ENCODE measurements at regions not wholly inside any gene's neighbourhood (a gene's known extent, or its start where the extent isn't known, plus 50 kb on each side); places are given as distances from the start of the nearest gene placed in this dataset.

GRCh38 chr2:234334756-234335155 is 162.1 kb downstream of the ARL4C start:
- no peak for DNase-seq

DNA sequence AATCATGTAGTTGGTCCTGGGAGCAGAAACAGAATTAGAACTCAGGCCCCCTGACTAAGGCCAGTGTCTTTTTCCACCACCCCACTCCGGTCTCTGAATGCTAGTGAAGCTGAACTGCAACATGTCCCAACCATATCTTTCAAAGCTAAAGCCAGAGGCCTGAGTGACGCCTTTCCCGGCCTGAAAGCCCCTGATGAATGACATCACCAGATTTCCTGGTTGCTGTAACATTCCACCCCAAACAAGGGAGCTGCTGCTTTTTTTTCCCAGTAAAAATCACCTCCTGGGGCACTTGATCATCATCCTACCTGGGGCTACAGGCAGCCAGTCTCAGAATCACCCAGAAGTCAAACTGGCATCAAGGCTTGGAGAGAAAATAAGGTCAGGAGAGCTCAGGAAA is 162.7 kb downstream of the ARL4C start:
- DNase-seq = no peak

DNA sequence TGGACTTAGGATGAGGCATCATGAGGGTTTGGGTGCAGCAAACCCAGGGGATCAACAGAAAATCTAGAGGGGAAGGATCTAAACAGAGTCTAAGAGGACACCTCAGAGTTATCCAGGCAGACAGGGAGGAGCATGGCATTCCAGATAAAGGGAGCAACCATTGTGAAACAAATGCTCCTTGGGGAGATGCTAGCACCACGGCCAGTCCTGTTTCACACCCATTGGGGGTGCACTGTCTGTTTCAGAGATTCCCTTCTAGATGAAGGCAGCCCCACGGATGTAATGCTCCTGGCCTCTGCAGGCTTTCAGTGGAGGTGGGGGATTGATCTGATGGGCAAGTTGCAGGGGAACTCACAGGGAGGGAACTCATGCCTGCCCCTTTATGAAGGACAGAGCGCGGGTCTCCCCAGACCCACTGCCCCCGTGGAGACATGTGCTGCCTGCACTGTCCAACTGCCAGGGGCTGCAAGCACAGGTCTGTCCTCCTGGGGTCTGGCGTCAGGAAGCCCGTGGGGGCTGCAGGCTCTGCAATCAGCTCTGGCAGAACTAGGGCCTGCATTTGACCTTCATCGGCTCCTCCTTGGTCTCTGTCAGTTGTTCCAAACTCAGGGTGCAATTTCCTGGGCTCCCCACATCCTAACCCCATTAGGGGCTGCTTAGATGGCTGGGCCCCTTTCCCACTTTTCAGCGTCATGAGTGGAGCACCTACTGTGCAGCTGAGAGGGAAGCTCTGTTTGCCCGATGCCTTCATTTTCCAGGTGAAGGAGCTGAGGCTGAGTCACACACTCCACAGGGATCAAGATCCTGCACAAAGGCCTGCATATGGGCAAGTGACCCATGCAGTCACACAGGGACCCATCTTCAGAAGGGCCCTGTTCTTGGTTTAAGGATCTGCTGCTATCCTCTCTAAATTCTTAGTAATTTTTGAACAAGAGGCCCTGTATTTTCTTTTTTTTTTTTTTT is 163.4 kb downstream of the ARL4C start:
- no peak for DNase-seq

GRCh38 chr2:234331966-234332365 is 164.9 kb downstream of the ARL4C start:
- DNase-seq = no peak

- DNase-seq = no peak
Observed at GRCh38 chr2:234331566-234331965, 165.3 kb downstream of the ARL4C start.

DNA sequence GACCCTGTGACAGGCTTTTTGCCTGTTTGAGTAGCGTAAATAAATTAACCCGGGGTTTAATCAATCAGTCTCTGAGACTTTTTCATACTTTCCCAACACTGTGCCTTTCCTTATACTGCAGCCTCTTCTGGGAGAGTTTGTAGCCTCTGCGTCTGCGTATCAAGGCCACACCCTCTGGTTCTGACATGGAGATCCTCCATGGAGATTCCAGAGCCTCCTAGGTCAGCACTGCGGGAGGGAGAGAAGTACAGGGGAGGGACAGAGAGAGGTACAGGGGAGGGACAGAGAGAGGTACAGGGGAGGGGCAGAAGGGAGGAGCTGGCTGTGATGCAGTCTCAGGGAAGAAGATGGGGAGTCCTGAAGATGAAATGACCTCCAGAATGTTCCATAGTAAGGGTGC is 166.0 kb downstream of the ARL4C start:
- DNase-seq = no peak

DNA sequence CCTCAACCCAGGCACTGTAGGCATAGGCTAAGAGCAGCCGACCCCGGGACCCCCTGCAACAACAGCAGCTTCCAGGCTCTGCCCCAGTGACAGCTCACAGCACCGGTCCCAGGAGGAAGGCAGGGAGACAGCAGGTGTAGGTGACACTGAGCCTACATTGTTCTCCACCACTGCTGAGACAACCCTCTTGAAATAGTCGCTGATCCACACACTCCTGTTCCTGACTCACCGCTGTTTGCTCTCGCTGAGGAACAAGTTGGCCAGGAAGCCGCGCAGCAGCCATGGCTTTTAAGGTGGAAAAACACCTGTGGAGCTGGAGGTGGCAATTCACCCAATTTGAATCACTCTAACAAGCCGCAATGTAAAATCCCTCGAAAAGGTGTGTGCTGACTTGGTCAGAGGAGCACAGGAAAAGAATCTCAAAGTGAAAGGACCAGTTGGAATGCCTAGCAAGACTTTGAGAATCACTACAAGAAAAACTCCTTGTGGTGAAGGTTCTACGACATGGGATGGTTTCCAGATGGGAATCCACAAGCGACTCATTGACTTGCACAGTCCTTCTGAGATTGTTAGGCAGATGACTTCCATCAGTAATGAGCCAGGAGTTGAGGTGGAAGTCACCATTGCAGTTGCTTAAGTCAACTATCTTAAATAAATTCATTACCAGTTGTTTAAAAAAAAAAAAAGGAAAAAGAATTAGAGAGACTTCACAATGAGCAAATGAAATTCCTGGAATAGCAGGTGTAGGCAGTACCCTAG is 167.5 kb downstream of the ARL4C start:
- no peak for DNase-seq

DNA sequence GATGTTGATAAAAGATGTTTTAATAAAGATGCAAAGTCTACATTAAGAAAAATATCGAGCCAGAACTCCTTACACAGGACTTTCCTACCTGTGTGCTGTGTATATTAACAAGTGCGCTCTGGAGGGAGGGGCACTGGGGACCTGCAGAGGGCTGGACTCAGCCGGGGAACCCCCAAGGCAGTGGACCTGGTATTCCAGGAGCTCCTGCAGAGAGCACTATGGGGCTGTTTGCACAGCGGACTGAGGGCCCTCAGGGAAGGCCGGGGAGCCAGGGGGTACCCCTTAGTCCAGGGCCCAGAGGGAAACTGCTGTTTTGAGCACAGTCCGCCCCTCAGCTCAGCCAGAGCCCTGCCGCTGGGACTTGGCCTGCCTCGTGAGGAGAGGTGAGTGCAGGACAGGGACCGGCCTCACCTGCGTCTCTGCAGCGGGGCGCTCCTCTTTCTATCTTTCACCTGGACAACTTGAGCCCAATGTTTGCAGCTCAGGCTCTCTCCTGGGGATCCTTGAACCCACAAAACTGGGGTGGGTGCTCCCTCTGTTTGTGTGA is 168.4 kb downstream of the ARL4C start:
- DNase-seq = no peak

DNA sequence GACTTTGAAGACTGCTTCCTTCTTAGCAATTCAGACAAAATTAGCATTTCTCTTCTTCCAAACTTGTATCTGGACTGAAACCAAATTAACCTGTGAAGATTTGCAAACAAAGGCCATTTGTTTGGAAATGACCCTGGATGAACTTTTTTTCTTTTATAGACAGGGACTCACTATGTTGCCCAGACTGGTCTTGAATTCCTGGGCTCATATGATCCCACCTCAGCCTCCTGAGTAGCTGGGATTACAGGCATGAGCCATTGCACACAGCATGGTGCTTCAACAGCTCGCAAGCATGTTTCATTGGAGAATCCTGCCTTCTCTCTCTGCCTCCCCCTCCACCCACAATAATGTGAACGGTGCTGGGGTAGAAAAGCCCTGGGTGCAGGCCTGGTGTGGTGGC is 170.2 kb downstream of the ARL4C start:
- DNase-seq = no peak

DNA sequence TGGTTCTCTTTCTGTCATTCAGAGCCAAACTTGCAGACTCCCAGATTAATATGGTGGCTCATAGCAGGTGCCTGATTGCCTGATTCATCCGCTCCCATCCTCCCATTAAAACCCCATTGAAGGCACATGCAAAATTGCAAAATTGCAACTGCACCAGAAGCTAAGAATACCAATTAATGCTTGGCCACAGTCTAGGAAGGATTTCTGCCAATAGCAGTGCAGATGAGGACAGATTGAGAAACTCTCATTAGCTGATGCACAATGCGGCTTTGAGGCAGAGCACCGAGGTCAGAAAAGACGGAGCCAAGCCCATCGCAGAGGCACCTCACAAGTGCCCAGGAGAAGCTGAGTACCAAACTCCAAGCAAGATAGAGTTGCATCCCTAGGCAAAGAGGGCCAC is 172.8 kb downstream of the ARL4C start:
- no peak for DNase-seq

DNA sequence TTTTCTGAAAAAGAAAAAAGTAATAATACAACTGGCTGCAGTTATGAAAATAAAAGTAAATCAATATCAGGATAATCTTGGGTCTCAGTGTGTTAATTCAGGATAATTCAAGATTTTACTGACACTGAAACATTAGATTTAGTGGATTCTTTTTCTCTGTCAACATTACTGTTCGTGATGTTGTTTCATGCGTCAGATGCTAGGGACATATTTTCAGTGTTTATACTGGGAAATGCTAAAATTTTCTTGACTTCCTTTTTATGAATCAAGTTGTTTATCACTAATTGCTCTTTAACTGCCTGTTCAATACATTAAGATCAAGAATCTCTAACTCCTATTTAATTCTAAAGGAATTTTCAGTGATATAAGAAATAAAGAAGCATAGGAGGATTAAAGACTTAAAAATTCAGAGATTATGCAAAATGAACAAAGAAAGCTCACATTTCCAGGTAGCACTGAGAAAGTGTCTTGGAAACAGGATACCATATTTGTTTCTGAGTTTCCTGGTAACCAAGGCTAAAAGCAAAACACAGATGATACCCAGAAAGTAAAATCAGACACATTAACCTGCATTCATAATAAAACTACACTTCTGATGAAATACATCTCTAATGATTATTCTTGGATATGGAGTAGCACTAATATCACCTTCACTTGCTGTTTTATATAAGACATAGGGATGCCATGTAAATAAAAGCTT is 174.0 kb downstream of the ARL4C start:
- DNase-seq = no peak

DNA sequence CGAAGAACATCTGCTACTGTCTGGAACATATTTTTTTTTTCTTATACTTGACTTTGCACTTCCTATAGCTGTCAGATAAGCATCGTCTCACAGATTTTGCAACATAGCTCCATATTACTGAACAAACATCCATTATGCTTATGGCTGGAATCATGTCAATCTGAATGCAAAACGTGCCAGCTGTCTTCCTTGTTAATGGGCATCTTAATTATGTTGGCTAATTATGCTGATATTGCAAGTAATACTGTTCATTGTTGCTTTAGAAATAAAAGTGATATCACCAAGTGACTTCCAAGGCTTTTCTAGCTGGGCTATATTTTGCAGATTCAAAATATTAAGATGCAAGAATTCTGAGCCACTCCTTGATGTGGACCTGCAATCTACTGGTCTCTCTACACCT is 176.8 kb downstream of the ARL4C start:
- no peak for DNase-seq

- no peak for DNase-seq
Observed at GRCh38 chr2:234318361-234318760, 178.5 kb downstream of the ARL4C start.

DNA sequence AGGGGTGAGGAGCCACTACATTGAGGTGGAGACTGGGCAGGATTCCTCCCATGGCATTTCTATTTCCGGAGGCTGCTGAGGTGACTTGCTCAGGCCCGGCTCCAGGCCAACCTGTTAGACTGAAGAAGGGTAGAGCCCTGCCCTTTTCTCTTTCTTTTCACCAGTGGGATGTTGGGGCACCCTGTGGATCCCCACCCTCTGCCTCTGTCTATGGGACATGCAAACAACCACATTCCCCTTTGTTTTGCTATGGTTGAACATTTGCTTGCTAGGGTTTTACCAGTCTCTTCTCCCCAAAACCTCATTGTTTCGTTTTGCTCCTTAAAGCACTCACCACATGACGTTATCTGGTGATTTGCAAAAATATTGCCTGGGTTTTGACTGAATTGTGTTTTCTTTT is 183.3 kb downstream of the ARL4C start:
- DNase-seq = no peak

GRCh38 chr2:234310166-234310565 is 186.7 kb downstream of the ARL4C start:
- DNase-seq = no peak

DNA sequence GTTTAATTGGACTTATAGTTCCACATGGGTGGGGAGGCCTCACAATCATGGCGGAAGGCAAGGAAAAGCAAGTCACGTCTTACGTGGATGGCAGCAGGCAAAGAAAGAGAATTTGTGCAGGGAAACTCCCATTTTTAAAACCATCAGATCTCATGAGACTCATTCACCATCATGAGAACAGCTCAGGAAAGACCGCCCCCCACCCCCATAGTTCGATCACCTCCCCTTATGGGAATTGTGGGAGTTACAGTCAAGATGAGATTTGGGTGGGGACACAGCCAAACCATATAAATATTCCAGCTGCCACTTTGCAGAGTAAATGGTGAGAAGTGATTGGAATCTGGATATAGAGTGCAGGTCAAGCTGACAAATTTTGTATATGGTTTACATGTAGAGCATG is 187.4 kb downstream of the ARL4C start:
- no peak for DNase-seq

- no peak for DNase-seq
Observed at GRCh38 chr2:234308813-234309195, 188.1 kb downstream of the ARL4C start.

- DNase-seq = no peak
Observed at GRCh38 chr2:234308073-234308812, 188.6 kb downstream of the ARL4C start.

DNA sequence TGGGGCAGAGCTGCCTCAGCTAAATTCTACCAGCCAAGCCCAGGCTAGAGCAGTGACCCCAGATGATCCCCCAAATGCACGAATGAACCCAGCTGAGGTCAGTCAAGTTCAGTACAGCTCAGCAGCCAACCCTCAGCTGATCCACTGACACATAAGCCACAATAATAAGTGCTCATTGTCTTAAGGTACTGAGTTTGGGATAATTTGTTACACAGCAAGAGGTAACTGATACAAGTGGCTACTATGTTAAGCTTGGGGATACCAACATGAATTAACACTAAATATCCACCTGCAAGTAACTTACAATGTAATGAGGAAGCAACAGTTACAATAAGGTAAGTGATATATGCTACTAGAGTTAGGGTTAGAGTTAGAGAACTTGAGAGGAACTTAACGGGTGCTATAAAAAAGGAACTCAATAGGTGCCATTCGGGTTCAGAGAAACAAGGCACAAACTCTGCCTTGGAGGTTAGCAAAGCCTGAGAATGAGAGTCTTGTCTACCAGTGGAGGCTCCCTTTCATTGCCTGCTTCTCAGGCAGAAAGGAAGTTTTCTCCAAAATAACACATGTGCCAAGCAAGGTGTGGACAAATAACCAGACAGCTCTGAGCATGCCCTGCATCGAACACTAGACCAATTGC is 189.4 kb downstream of the ARL4C start:
- DNase-seq = no peak

GRCh38 chr2:234306426-234307173 is 190.3 kb downstream of the ARL4C start:
- no peak for DNase-seq

- no peak for DNase-seq
Observed at GRCh38 chr2:234305846-234306245, 191.0 kb downstream of the ARL4C start.

All from NCI-H2107 (cell line).